HepG2 (cell line): ENCODE measurements at regions not wholly inside any gene's neighbourhood (a gene's known extent, or its start where the extent isn't known, plus 50 kb on each side); places are given as distances from the start of the nearest gene placed in this dataset.

Experiments
- ATAC-seq: fragments of 200-7000 bp; cut with Tn5 transposase; 3 replicates; pipeline ENCODE4 v1.9.1; 2020; ENCODE audit warnings: mild to moderate bottlenecking, moderate library complexity
- BruUV-seq: library from RNA; stranded (reverse); fragments of 400-500 nt; replicated peaks from 2 replicates; lab custom pipeline; 2021; lab: Mats Ljungman, UMichigan
- CTCF ChIA-PET: fragments of 300-600 bp; formaldehyde crosslinking; extraction: SDS; loops from one replicate; lab custom pipeline; 2021; ENCODE audit warnings: low total read pairs, inconsistent platforms, low intra/inter-chr PET ratio; lab: Yijun Ruan, JAX
- POLR2A ChIA-PET: fragments of 350-600 bp; sonication (Branson Sonifier 250); formaldehyde crosslinking; loops from one replicate; lab custom pipeline; 2020; ENCODE audit warnings: antibody characterized with exemption, inconsistent platforms; lab: Yijun Ruan, JAX
- DNase-seq: peaks from one replicate; pipeline ENCODE4 v3.0.0-alpha.2; 2015; ENCODE audit warnings: low spot score
- FAIRE-seq: peaks from 3 replicates; lab custom pipeline; 2011; peaks lifted over from hg19 to GRCh38; lab: Jason Lieb, UNC
- H2AFZ ChIP-seq: one replicate; pipeline ENCODE4 v1.6.1; 2011; ENCODE audit warnings: low read length, inconsistent platforms
- H3K27ac ChIP-seq: fragments of 300-600 bp; 3 replicates; pipeline ENCODE4 v1.8.0; 2011; ENCODE audit warnings: mixed run types, mild to moderate bottlenecking, mixed read lengths, low read length, inconsistent platforms; ENCODE audit not compliant: insufficient read depth; ENCODE audit errors: extremely low read length
- H3K27me3 ChIP-seq, 2 experiments: fragments of 200-600 bp in 1 of 2; 2 replicates in 1 of 2; 3 replicates in 1 of 2; pipeline versions ENCODE4 v1.6.0 to v1.8.0; 2011; ENCODE audit warnings: low read length in 2 of 2, mild to moderate bottlenecking in 2 of 2, moderate library complexity in 2 of 2, inconsistent platforms in 1 of 2; ENCODE audit not compliant: insufficient read depth in 2 of 2, control insufficient read depth in 1 of 2
- H3K36me3 ChIP-seq, 2 experiments: fragments of 200-600 bp in 1 of 2; replicated peaks in 1 of 2; 2 replicates in 1 of 2; 3 replicates in 1 of 2; pipeline versions ENCODE4 v1.5.1 to v1.8.0; 2011; ENCODE audit warnings: low read length in 2 of 2, inconsistent platforms in 1 of 2; ENCODE audit not compliant: insufficient read depth in 2 of 2, control insufficient read depth in 1 of 2
- H3K4me1 ChIP-seq: 2 replicates; pipeline ENCODE4 v1.5.1; 2012; ENCODE audit warnings: low read length, inconsistent platforms; ENCODE audit not compliant: insufficient read depth
- H3K4me2 ChIP-seq: 2 replicates; pipeline ENCODE4 v1.6.0; 2011; ENCODE audit warnings: low read depth, low read length, inconsistent platforms
- H3K4me3 ChIP-seq, 3 experiments: fragments of 200-600 bp in 1 of 3; sonication (generic), shearing (Covaris generic) in 1 of 3; replicated peaks in 1 of 3; 2 replicates each; pipeline ENCODE4 v1.5.1; 2011 to 2016; ENCODE audit warnings: low read length in 3 of 3, inconsistent platforms in 2 of 3, low read depth in 2 of 3, mild to moderate bottlenecking in 2 of 3, control low read depth in 1 of 3, mixed read lengths in 1 of 3; ENCODE audit not compliant: insufficient read depth in 1 of 3
- H3K79me2 ChIP-seq: one replicate; pipeline ENCODE4 v1.6.1; 2011; ENCODE audit warnings: low read length, inconsistent platforms; ENCODE audit not compliant: insufficient read depth
- H3K9ac ChIP-seq: 2 replicates; pipeline ENCODE4 v1.6.0; 2011; ENCODE audit warnings: mild to moderate bottlenecking, low read depth, low read length, inconsistent platforms; ENCODE audit not compliant: insufficient read depth
- H3K9me3 ChIP-seq: 2 replicates; pipeline ENCODE4 v1.5.1; 2012; ENCODE audit warnings: mild to moderate bottlenecking, low read length
- H4K20me1 ChIP-seq: 2 replicates; pipeline ENCODE4 v1.6.0; 2011; ENCODE audit warnings: inconsistent platforms, mild to moderate bottlenecking, low read length, moderate library complexity; ENCODE audit not compliant: insufficient read depth
- GMEB1 ChIP-seq: sonication (generic); formaldehyde crosslinking; IDR thresholded peaks from 2 replicates; pipeline ENCODE4 v1.5.1; 2020; ENCODE audit warnings: missing genetic modification reagents, mild to moderate bottlenecking, borderline replicate concordance
- HNRNPK ChIP-seq: fragments of 200-400 bp; formaldehyde crosslinking; IDR thresholded peaks from 2 replicates; pipeline ENCODE4 v1.6.1; 2018; ENCODE audit warnings: low read length, low read depth, moderate library complexity, mild to moderate bottlenecking; ENCODE audit not compliant: poor library complexity, severe bottlenecking
- ISX ChIP-seq: sonication (generic); formaldehyde crosslinking; conservative IDR thresholded peaks from 2 replicates; pipeline ENCODE4 v1.5.0; 2020; ENCODE audit warnings: missing genetic modification reagents
- TAF15 ChIP-seq: fragments of 200-400 bp; formaldehyde crosslinking; IDR thresholded peaks from one replicate; pipeline ENCODE4 v1.6.1; 2018; ENCODE audit warnings: mild to moderate bottlenecking, low read depth, low read length; ENCODE audit not compliant: poor library complexity, severe bottlenecking
- TSC22D2 ChIP-seq: sonication (generic); formaldehyde crosslinking; IDR thresholded peaks from 2 replicates; pipeline ENCODE4 v1.5.1; 2020; ENCODE audit warnings: missing genetic modification reagents, mild to moderate bottlenecking, borderline replicate concordance
- ZFP90 ChIP-seq: sonication (generic); formaldehyde crosslinking; IDR thresholded peaks from 2 replicates; pipeline ENCODE4 v1.8.0; 2022; ENCODE audit warnings: missing genetic modification reagents, mild to moderate bottlenecking, inconsistent platforms, borderline replicate concordance
- ZNF883 ChIP-seq: sonication (generic); formaldehyde crosslinking; IDR thresholded peaks from 2 replicates; pipeline ENCODE4 v1.5.1; 2020; ENCODE audit warnings: mild to moderate bottlenecking, missing genetic modification reagents; ENCODE audit errors: not compliant biosample characterization
- WGBS: methylation state at CpG from one replicate; pipeline ENCODE4 v1.1.6; 2017; ENCODE audit warnings: low lambda C conversion rate; 5-methylcytosine and 5-hydroxymethylcytosine counted together
- in situ Hi-C: cut with HindIII; loops from 2 replicates; pipeline ENCODE4 v1.10.0; 2017; ENCODE audit warnings: low pct_unique_long_range_greater_than_20kb; ENCODE audit not compliant: extremely low pct_ligation_motif_present
- intact Hi-C: fragments of 100-400 bp; cut with micrococcal nuclease; formaldehyde crosslinking; loops from one replicate; pipeline ENCODE4 v1.10.0; 2022; ENCODE audit not compliant: unreplicated experiment

DNA sequence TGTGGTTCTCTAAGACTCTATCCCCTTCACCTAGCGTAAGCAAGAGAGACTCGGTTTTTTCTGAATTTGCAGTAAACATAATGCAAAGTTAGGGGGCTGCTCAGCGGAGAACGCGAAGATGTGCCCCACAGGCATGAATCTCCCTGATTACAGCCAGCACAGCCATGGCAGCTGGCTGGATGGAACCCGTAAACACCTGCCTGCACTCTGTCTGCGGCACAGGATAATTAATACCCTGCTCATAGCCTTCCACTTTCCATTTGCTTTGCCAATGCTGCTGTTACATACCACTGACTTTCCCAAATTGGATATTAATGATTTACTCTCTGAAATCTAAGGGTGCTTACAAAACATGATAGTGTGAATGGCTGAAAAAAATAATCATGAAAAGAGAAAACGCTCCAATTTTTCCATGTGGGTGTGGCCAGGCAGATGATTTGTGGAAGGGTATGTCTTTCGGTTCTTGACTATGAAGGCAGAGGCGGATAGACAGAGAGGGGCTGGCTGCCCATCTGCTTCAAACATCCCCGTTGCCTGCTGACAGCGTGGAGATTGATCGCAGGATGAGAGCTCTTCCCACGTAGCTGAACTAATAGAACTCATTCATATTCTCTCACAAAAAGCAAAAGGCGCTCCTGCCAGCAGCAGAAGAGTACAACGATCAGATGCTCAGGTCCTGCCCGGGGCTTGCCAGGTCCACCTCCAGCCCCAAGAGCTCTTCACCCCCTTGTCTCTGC lies 193.2 kb upstream of the GHITM start:
- in situ Hi-C loops: no loop called here
- Histone ChIP-seq H3K27me3 (no peaks in the 10 kb centered on the region), H2AFZ (no peak overlapping the region), H3K9ac (no peak overlapping the region), H3K27ac (no peak overlapping the region), H3K4me2 (no peak overlapping the region), H3K4me3 (no peak overlapping the region), H3K79me2 (no peaks in the 10 kb centered on the region), H3K9me3 (no peaks in the 10 kb centered on the region)
- ChIA-PET POLR2A (no interaction called here), CTCF (no interaction called here)
- DNase-seq (no peak), FAIRE-seq (no peak)
- 25% methylated on average over 15 of the region's 17 CpGs for WGBS
- TF ChIP-seq HNRNPK (no peak), TSC22D2 (CRISPR knock-in tag) (no peak), TAF15 (no peak), ISX (CRISPR knock-in tag) (no peak), GMEB1 (CRISPR knock-in tag) (no peak), ZNF883 (CRISPR knock-in tag) (no peak), ZFP90 (CRISPR knock-in tag) (no peak)
- TF ChIP-seq, all 625 proteins: peak for 0
- no peaks in the 10 kb centered on the region for H4K20me1 ChIP-seq
- no peaks in the 10 kb centered on the region for H3K4me1 ChIP-seq
- intact Hi-C loops: no loop called here
- BruUV-seq: no TSS peak
- no peak for ATAC-seq
- no peaks in the 10 kb centered on the region for H3K36me3 ChIP-seq
